HCT116 (cell line): ENCODE measurements at regions not wholly inside any gene's neighbourhood (a gene's known extent, or its start where the extent isn't known, plus 50 kb on each side); places are given as distances from the start of the nearest gene placed in this dataset.

ENCODE experiments used
- ATAC-seq: fragments of 200-7000 bp; cut with Tn5 transposase; 2 replicates; pipeline ENCODE4 v1.9.1; 2020; ENCODE audit warnings: mild to moderate bottlenecking, moderate library complexity
- BruUV-seq: library from RNA; stranded (reverse); fragments of 400-500 nt; replicated peaks from 2 replicates; lab custom pipeline; 2021; lab: Mats Ljungman, UMichigan
- CTCF ChIA-PET: fragments of 300-600 bp; sonication (Branson Sonifier 250); formaldehyde crosslinking; loops from one replicate; lab custom pipeline; 2021; ENCODE audit warnings: antibody characterized with exemption; lab: Charles Lee
- POLR2A ChIA-PET: fragments of 300-600, 350-600 bp; sonication (Branson Sonifier 250); formaldehyde crosslinking; loops from one replicate; lab custom pipeline; 2021; ENCODE audit warnings: antibody characterized with exemption; lab: Charles Lee
- RAD21 ChIA-PET, 2 experiments: fragments of 300-600 bp; sonication (Branson Sonifier 250); formaldehyde crosslinking; loops; one replicate each; lab custom pipeline; 2023; ENCODE audit warnings: low total read pairs in 2 of 2; ENCODE audit not compliant: uncharacterized antibody in 2 of 2, unreplicated experiment in 2 of 2, low non-redundant PET in 1 of 2; lab: Charles Lee
- DNase-seq: peaks from one replicate; pipeline ENCODE4 v3.0.0-alpha.2; 2010; ENCODE audit warnings: low read depth, low spot score
- H2AFZ ChIP-seq: fragments of 200-600 bp; shearing (Covaris generic), sonication (generic); 2 replicates; pipeline ENCODE4 v1.6.1; 2017; ENCODE audit warnings: low read depth, mixed run types, mixed read lengths, antibody characterized with exemption, low read length; ENCODE audit not compliant: poor library complexity, severe bottlenecking
- H3K27ac ChIP-seq: 2 replicates; pipeline ENCODE4 v1.5.1; 2012; ENCODE audit warnings: low read depth, low read length
- H3K27me3 ChIP-seq: fragments of 200-600 bp; sonication (generic); 2 replicates; pipeline ENCODE4 v1.6.1; 2016; ENCODE audit warnings: mixed run types, low read length, mixed read lengths; ENCODE audit not compliant: insufficient read depth
- H3K36me3 ChIP-seq, 2 experiments: fragments of 200-500 bp in 1 of 2; fragments of 200-600 bp in 1 of 2; sonication (Bioruptor generic) in 1 of 2; sonication (generic) in 1 of 2; 2 replicates each; pipeline versions ENCODE4 v1.5.1 to v1.6.1; 2014 to 2016; ENCODE audit warnings: low read length in 2 of 2, inconsistent platforms in 1 of 2, mixed read lengths in 1 of 2, mixed run types in 1 of 2; ENCODE audit not compliant: insufficient read depth in 2 of 2, control insufficient read depth in 1 of 2
- H3K4me1 ChIP-seq, 2 experiments: fragments of 200-600 bp in 1 of 2; sonication (generic) in 1 of 2; 2 replicates each; pipeline versions ENCODE4 v1.5.1 to v1.6.1; 2012 to 2017; ENCODE audit warnings: low read length in 2 of 2, inconsistent platforms in 1 of 2, mild to moderate bottlenecking in 1 of 2, mixed read lengths in 1 of 2, mixed run types in 1 of 2, moderate library complexity in 1 of 2; ENCODE audit not compliant: insufficient read depth in 2 of 2, control insufficient read depth in 1 of 2
- H3K4me2 ChIP-seq: fragments of 200-600 bp; sonication (generic); 2 replicates; pipeline ENCODE4 v1.6.1; 2017; ENCODE audit warnings: mixed run types, low read length, mixed read lengths
- H3K4me3 ChIP-seq, 2 experiments: fragments of 200-600 bp in 1 of 2; sonication (generic) in 1 of 2; replicated peaks in 1 of 2; 2 replicates each; pipeline ENCODE4 v1.5.1; 2011 to 2016; ENCODE audit warnings: low read length in 2 of 2, control low read depth in 1 of 2, low read depth in 1 of 2, mild to moderate bottlenecking in 1 of 2, mixed read lengths in 1 of 2, mixed run types in 1 of 2
- H3K79me2 ChIP-seq: fragments of 200-600 bp; sonication (generic); 2 replicates; pipeline ENCODE4 v1.6.1; 2017; ENCODE audit warnings: mild to moderate bottlenecking, mixed run types, low read length, moderate library complexity, mixed read lengths; ENCODE audit not compliant: insufficient read depth
- H3K9ac ChIP-seq: fragments of 200-600 bp; sonication (generic); 2 replicates; pipeline ENCODE4 v1.6.1; 2016; ENCODE audit warnings: low read length, mixed read lengths
- H3K9me2 ChIP-seq: fragments of 200-600 bp; sonication (generic), shearing (Covaris generic); 2 replicates; pipeline ENCODE4 v1.6.1; 2017; ENCODE audit warnings: mixed run types, mild to moderate bottlenecking, moderate library complexity; ENCODE audit not compliant: insufficient read depth
- H3K9me3 ChIP-seq, 2 experiments: fragments of 200-500 bp in 1 of 2; fragments of 200-600 bp in 1 of 2; sonication (Bioruptor generic) in 1 of 2; sonication (generic) in 1 of 2; 2 replicates each; pipeline ENCODE4 v1.6.1; 2014 to 2017; ENCODE audit warnings: low read length in 2 of 2, mixed read lengths in 2 of 2, inconsistent platforms in 1 of 2, low read depth in 1 of 2, mild to moderate bottlenecking in 1 of 2, mixed run types in 1 of 2, moderate library complexity in 1 of 2; ENCODE audit not compliant: control insufficient read depth in 1 of 2, insufficient read depth in 1 of 2
- H4K20me1 ChIP-seq: fragments of 200-600 bp; sonication (generic), shearing (Covaris generic); 2 replicates; pipeline ENCODE4 v1.6.1; 2017; ENCODE audit warnings: mixed run types, mild to moderate bottlenecking, moderate library complexity; ENCODE audit not compliant: insufficient read depth
- CBX3 ChIP-seq: IDR thresholded peaks from 2 replicates; pipeline ENCODE4 v1.6.1; 2012; ENCODE audit warnings: low read depth
- CEBPB ChIP-seq: IDR thresholded peaks from 2 replicates; pipeline ENCODE4 v1.6.1; 2012; ENCODE audit warnings: low read depth
- EGR1 ChIP-seq: IDR thresholded peaks from 2 replicates; pipeline ENCODE4 v1.6.1; 2012; ENCODE audit warnings: low read depth
- ELF1 ChIP-seq: IDR thresholded peaks from 2 replicates; pipeline ENCODE4 v1.6.1; 2012; ENCODE audit warnings: low read depth, borderline replicate concordance
- EZH2 ChIP-seq: fragments of 200-600 bp; sonication (generic); IDR thresholded peaks from 2 replicates; pipeline ENCODE4 v1.6.1; 2017; ENCODE audit warnings: antibody characterized with exemption, mixed run types
- EZH2phosphoT487 ChIP-seq: fragments of 200-600 bp; IDR thresholded peaks from 2 replicates; pipeline ENCODE4 v1.6.1; 2018; ENCODE audit warnings: antibody characterized with exemption, borderline replicate concordance
- FOSL1 ChIP-seq: IDR thresholded peaks from 2 replicates; pipeline ENCODE4 v1.6.1; 2012; ENCODE audit warnings: low read depth
- JUND ChIP-seq: IDR thresholded peaks from 2 replicates; pipeline ENCODE4 v1.6.1; 2012
- SIN3A ChIP-seq: IDR thresholded peaks from 2 replicates; pipeline ENCODE4 v1.6.1; 2012; ENCODE audit warnings: low read depth
- SP1 ChIP-seq: IDR thresholded peaks from 2 replicates; pipeline ENCODE4 v1.6.1; 2012; ENCODE audit warnings: low read depth
- SRF ChIP-seq: IDR thresholded peaks from 2 replicates; pipeline ENCODE4 v1.6.1; 2012; ENCODE audit warnings: low read depth
- TCF7L2 ChIP-seq: IDR thresholded peaks from 2 replicates; pipeline ENCODE4 v1.7.0; 2011; ENCODE audit warnings: borderline replicate concordance, inconsistent platforms; ENCODE audit not compliant: insufficient read depth, insufficient read length; ENCODE audit errors: extremely low read depth
- YY1 ChIP-seq: IDR thresholded peaks from 2 replicates; pipeline ENCODE4 v1.6.1; 2011; ENCODE audit warnings: low read length, low read depth, moderate library complexity, mild to moderate bottlenecking; ENCODE audit not compliant: insufficient replicate concordance; ENCODE audit errors: extremely low read depth
- ZFX ChIP-seq: fragments of 450-650 bp; IDR thresholded peaks from 2 replicates; pipeline ENCODE4 v1.6.1; 2017
- ZNF274 ChIP-seq: fragments of 200-500 bp; sonication (Bioruptor generic); IDR thresholded peaks from 2 replicates; pipeline ENCODE4 v1.6.1; 2014; ENCODE audit warnings: mild to moderate bottlenecking, low read depth, low read length, inconsistent platforms
- intact Hi-C: fragments of 100-400 bp; cut with micrococcal nuclease; formaldehyde crosslinking; loops from 2 replicates; pipeline ENCODE4 v1.10.0; 2022
- TF ChIP-seq, protein P1 (sequence below), 3 experiments: fragments of 200-600 bp in 1 of 3; sonication (generic) in 1 of 3; IDR thresholded peaks in 2 of 3; conservative IDR thresholded peaks in 1 of 3; 2 replicates each; pipeline ENCODE4 v1.5.1; 2012 to 2017; ENCODE audit warnings: low read depth in 2 of 3, low read length in 2 of 3, antibody characterized with exemption in 1 of 3, borderline replicate concordance in 1 of 3, control low read depth in 1 of 3, mild to moderate bottlenecking in 1 of 3, mixed read lengths in 1 of 3, mixed run types in 1 of 3, moderate library complexity in 1 of 3; ENCODE audit not compliant: insufficient read depth in 1 of 3
- TF ChIP-seq, protein P2 (sequence below): IDR thresholded peaks from 2 replicates; pipeline ENCODE4 v1.6.1; 2011; ENCODE audit warnings: mild to moderate bottlenecking, low read length, moderate library complexity; ENCODE audit not compliant: insufficient replicate concordance; ENCODE audit errors: extremely low read depth
- TF ChIP-seq, protein P3 (sequence below): IDR thresholded peaks from 2 replicates; pipeline ENCODE4 v1.6.1; 2012

DNA sequence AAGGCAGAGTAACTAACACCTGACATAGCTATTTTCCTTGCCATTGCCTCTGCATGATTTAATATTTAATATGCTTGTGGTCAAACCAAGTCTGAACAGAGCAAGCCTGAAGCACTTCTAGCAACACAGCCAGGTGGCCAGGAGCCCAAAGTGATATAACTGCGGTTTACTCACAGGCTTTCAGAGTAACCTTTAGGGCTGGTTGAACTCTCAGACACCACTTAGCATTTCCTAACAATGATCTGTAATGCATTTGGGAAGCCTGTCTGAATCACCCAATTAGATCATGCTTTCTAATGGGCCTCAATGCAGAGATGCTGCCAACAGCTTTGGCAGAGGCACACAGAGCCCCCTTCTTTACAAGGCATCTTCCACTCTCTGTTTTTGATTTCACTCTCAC lies 96.1 kb downstream of the FDX1 start (continued):
- TF ChIP-seq, protein P1, sequence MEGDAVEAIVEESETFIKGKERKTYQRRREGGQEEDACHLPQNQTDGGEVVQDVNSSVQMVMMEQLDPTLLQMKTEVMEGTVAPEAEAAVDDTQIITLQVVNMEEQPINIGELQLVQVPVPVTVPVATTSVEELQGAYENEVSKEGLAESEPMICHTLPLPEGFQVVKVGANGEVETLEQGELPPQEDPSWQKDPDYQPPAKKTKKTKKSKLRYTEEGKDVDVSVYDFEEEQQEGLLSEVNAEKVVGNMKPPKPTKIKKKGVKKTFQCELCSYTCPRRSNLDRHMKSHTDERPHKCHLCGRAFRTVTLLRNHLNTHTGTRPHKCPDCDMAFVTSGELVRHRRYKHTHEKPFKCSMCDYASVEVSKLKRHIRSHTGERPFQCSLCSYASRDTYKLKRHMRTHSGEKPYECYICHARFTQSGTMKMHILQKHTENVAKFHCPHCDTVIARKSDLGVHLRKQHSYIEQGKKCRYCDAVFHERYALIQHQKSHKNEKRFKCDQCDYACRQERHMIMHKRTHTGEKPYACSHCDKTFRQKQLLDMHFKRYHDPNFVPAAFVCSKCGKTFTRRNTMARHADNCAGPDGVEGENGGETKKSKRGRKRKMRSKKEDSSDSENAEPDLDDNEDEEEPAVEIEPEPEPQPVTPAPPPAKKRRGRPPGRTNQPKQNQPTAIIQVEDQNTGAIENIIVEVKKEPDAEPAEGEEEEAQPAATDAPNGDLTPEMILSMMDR (IDR thresholded peaks at IDR 0.05 in 2 of 3, conservative IDR thresholded peaks at IDR 0.05 in 1 of 3; ENCODE audit: borderline replicate concordance in 1 of 3, insufficient read depth in 1 of 3, low read depth in 2 of 3, low read length in 2 of 3) = no peak

DNA sequence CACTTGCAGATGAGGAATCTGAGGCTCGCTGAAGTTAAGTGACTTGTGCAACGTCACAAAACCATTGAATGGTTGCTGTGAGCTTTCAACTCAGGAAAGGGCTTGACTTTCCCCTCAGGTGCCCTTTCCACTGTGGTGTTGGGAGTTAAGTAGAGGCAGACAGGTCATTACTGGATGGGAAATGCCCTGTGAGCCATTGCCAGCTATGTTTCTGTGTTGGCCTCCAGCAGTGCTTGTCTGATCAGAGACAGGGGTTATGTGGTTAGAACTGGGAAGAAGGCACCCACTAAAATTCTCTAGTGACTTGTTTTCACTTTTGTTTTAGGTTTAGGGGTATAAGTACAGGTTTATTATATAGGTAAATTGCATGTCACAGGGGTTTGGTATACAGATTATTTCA lies 96.6 kb downstream of the FDX1 start:
- no peaks in the 10 kb centered on the region for H3K79me2 ChIP-seq
- intact Hi-C loops = no loop called here
- ChIA-PET CTCF (no interaction called here), RAD21 (no interaction called here), POLR2A (no interaction called here)
- TF ChIP-seq CBX3 (no peak), FOSL1 (no peak), SIN3A (no peak), CEBPB (no peak), EZH2 (no peak), JUND (no peak), ELF1 (no peak), ZNF274 (no peak), YY1 (no peak), ZFX (no peak), SRF (no peak), TCF7L2 (no peak), EZH2phosphoT487 (no peak), SP1 (no peak), EGR1 (no peak)
- TF ChIP-seq, protein P2, sequence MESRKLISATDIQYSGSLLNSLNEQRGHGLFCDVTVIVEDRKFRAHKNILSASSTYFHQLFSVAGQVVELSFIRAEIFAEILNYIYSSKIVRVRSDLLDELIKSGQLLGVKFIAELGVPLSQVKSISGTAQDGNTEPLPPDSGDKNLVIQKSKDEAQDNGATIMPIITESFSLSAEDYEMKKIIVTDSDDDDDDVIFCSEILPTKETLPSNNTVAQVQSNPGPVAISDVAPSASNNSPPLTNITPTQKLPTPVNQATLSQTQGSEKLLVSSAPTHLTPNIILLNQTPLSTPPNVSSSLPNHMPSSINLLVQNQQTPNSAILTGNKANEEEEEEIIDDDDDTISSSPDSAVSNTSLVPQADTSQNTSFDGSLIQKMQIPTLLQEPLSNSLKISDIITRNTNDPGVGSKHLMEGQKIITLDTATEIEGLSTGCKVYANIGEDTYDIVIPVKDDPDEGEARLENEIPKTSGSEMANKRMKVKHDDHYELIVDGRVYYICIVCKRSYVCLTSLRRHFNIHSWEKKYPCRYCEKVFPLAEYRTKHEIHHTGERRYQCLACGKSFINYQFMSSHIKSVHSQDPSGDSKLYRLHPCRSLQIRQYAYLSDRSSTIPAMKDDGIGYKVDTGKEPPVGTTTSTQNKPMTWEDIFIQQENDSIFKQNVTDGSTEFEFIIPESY = no peak
- TF ChIP-seq, protein P1 (IDR thresholded peaks at IDR 0.05 in 2 of 3, conservative IDR thresholded peaks at IDR 0.05 in 1 of 3; ENCODE audit: borderline replicate concordance in 1 of 3, insufficient read depth in 1 of 3, low read depth in 2 of 3, low read length in 2 of 3) = no peak
- TF ChIP-seq, protein P3, sequence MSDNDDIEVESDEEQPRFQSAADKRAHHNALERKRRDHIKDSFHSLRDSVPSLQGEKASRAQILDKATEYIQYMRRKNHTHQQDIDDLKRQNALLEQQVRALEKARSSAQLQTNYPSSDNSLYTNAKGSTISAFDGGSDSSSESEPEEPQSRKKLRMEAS = no peak
- H3K4me2 ChIP-seq = no peak overlapping the region
- no peaks in the 10 kb centered on the region for H3K27me3 ChIP-seq
- H3K4me1 ChIP-seq = no peaks in the 10 kb centered on the region
- no peaks in the 10 kb centered on the region for H3K9me3 ChIP-seq
- DNase-seq (no peak), ATAC-seq (no peak)
- H3K27ac ChIP-seq = no peak overlapping the region
- no peaks in the 10 kb centered on the region for H3K9me2 ChIP-seq
- no peak overlapping the region for H3K9ac ChIP-seq
- H2AFZ ChIP-seq = no peak overlapping the region
- H3K36me3 ChIP-seq = no peaks in the 10 kb centered on the region
- BruUV-seq = no TSS peak
- no peak overlapping the region for H3K4me3 ChIP-seq
- no peaks in the 10 kb centered on the region for H4K20me1 ChIP-seq
